ENCODE measurements at regions not wholly inside any gene's neighbourhood (a gene's known extent, or its start where the extent isn't known, plus 50 kb on each side); places are given as distances from the start of the nearest gene placed in this dataset.

DNA sequence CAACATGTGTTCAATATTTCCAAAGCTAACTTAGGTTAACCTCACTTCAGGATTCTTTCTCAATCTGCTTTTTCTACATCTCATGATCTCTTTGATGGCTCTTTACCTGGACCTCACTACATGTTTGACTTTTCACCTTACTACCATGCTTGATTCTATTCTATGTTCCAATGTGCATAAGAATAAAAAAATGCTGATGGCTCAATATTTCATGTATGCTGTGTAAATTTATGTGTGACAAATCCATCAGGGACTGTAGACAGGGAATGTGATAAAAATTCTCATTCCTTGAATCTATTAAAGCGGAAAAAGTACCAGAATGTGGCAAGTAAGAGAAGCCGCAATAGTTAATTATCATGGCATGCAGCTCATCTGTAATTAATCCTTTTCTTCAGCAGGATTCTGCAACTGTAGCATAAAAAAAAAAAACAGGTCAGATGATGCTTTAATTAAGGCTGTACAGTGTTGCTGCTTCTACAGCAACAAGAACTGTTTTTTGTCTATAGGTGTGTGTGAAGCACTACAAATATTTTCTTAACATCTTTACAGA lies 276.9 kb upstream of the PRKD1 start:
- intact Hi-C loops (cut with micrococcal nuclease) = no loop called here
- ATAC-seq (no peak), DNase-seq (no peak)

DNA sequence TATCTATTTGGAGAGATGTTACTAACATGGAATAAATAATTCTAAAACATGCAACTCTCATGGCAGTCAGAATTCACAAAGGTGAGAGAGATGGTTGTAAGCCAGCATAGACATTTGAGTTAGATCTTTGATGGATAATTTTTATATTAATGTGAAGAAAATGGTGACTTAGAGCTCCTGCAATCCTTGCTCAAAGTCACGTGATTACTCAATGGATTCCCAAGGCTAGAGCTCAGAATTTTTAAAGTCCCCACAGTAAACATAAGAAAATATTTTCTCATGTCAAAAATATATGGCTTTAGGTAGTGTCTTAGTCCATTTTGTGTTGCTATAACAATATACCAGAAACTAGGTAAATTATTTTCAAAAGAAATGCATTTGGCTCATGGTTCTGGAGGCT lies 281.5 kb upstream of the PRKD1 start:
- ATAC-seq = no peak

DNA sequence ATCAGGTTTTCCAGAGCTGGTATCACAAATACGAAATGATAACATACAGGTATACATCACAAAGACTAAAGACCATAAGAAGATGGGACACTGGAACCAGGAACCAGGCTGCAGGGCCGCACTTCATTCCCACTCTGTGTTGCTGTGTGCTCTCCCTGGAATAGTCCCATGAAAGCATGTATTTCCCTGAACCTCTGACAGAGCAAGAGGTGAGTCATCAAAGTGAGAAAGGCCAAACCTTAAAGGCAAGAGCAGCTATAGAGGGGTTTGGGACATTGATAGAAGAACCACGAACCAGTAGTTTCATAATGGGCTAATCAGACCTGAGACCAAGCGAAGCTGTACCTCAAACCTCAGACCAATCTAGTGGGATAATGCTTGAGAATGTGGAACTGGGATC lies 283.0 kb upstream of the PRKD1 start:
- intact Hi-C loops (cut with micrococcal nuclease) = loop anchor here (5.0 kb wide), 1 partner anchor 663 kb away; no protein-coding TSS in a partner anchor
- ATAC-seq (no peak), DNase-seq (no peak)

More for the DNA sequence above, 281.5 kb upstream of the PRKD1 start:
- intact Hi-C loops (cut with micrococcal nuclease) = no loop called here
- DNase-seq = no peak

DNA sequence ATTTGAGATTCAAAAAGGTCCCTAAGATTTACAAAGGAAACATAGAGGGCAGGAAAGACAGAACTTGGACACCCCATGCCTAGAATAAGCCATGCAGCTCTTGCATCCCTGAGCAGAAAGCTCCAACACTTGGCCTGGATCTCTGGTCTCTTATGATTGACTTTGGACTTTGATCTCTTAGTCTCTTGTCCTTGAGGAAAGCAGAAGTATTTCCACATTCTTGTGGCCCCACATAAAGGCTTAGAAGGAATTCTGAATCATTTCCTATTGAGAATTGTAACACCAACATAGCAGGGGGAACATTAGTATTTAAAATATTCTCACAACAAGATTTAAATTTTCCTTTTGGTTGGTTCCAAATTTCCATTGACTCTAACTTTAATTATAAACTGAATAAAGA lies 283.7 kb upstream of the PRKD1 start:
- ATAC-seq (no peak), DNase-seq (no peak)

DNA sequence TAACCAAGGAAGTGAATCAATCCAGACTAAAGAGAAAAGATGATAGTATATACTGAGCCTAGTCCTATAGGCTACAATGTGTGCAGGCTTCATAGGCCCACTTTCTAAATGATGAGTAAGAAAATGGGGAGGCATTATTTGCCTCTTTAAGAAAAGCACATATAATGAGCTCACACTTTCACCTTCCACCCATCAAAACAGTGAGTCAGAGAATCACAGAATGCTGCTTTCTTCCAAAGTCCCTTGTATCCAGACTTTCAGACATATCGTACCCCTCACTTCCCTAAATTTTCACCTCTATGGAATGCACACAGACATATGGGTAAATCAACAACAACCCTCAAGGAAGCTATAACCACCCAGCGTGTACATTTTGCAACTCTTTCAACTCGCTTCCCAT lies 286.4 kb upstream of the PRKD1 start:
- intact Hi-C loops (cut with micrococcal nuclease) = loop anchor here (5.0 kb wide), 1 partner anchor 667 kb away; no protein-coding TSS in a partner anchor
- DNase-seq (no peak), ATAC-seq (no peak)

More for the DNA sequence above, 283.7 kb upstream of the PRKD1 start:
- intact Hi-C loops (cut with micrococcal nuclease) = loop anchor here (5.0 kb wide), 1 partner anchor 664 kb away; no protein-coding TSS in a partner anchor

DNA sequence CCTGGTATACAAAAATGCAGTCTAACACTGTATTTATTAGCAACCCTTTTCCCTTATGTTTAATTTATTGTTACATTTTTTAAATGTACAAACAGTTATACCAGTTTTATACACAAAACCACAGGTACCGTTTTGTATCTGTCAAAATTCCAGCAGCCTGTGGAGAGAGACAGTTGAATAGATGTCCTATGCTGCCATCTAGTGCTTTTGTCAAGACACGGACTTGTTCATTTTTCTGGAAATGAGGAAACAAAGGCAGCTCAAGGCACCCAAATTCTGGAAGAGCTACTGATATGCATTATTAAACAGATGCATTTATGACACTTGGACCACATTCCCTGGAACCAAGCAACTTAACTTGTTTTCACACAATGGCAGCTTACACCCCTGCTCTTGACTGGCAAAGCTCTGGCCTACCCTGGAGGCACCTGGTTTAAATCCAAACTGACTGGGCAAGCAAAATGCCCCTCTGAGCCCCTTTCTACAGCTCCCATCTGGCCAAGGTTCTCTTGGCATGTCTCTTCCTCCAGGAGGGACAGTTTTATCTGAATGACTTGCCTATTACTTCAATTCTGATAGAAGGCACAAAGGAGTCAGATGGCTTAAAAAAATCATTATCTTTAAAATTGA lies 286.9 kb upstream of the PRKD1 start:
- no peak for DNase-seq
- intact Hi-C loops (cut with micrococcal nuclease) = loop anchor here (5.0 kb wide), 2 partner anchors 667 to 1462 kb away; no protein-coding TSS in a partner anchor
- ATAC-seq = peak; percentile 31

DNA sequence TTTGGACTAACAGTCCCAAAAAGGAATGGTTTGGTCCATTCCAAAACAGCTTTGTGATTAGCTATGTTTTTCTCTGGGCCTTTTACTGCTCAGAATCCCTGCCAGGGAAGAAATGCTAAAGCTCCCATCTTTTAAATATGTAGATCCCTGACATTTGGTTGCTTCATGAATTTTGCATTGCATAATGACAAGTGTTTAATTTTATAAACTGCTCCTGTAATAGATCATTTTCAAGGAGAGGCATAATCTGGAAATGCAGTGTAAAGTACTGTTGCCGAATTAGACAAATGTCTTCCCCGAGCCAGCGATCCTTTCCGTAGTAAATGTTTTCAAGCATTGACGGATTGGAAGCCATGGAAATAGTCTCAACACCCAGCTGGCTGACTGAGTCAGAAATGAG lies 291.3 kb upstream of the PRKD1 start:
- intact Hi-C loops (cut with micrococcal nuclease) = loop anchor here (5.0 kb wide), 1 partner anchor 1467 kb away; no protein-coding TSS in a partner anchor
- no peak for DNase-seq
- no peak for ATAC-seq

DNA sequence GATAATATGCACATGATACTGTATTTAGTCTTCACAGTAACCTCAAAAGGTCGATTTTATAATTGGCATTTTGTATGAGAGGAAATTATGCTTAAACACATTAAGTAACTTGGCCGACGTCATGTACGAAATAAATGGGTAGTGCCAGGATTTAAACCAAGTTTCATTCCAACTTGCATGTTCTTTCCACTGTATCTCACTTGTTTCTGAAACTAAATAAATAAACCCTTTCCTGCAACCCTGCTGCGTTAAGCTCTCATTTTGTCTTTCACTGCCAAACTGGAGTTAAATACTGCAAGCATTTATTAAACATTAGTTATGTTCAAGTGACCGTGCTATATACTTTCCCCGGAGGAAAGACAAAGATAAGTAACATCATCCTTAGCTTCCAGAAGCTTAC lies 293.9 kb upstream of the PRKD1 start:
- no peak for DNase-seq
- intact Hi-C loops (cut with micrococcal nuclease) = no loop called here
- no peak for ATAC-seq

DNA sequence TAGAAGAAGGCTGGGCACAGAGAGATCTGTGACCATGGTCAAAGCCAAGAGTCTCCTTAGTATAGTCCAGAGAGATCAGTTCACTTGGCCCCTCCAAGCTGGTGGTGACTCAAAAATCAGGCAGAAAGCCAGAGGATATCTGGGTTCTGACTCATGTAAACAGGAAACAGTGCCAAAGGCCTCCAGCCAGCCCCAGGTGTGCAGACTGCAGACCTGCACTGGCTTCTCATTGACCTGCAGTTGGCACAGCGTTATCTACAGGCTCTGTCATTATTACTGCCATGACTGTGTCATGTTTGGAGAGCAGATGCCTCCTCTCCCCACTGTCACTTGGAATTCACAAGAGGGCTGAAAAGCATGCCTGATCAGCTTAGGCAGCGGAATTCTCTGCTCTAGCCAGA lies 295.7 kb upstream of the PRKD1 start:
- ATAC-seq (peak; percentile 78), DNase-seq (peak; percentile 60)
- intact Hi-C loops (cut with micrococcal nuclease) = no loop called here

DNA sequence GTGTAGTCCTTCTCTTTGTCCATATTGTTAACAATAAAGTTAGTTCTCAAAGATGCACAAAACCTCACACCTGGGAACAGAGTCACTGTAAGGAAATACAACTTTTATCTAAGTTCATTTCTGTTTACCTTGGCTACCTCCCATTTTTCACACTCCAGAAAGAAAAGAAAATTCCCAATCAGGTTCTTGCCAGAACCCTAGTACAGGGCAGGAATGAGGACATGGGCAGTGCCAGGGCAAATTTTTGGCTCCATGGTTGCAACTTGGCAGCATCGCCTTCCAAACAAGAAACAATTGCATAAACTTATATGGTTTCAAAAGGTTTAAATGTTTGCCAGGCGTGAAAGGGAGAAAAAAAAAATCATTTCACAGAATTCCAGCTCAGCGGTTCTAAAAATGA lies 296.3 kb upstream of the PRKD1 start:
- intact Hi-C loops (cut with micrococcal nuclease) = no loop called here
- DNase-seq (no peak), ATAC-seq (peak; percentile 25)

DNA sequence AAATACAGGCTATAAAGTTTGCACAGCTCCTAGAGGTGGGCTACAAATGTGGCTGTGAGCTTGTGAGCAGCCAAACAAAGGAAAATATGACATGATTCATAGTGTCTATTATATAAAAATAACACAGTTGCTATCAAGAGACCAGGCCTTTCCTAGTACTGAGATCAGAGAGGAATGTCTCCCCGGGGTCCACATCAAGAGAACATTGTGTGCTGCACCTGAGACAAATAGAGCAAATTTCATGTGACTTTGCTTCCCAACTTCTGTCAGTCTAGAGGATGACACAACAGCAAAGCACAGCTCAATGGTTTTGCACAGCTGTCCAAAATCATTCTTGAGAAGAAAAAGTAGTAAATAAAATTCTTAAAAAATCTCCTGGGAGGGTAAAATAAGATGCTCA lies 297.5 kb upstream of the PRKD1 start:
- DNase-seq (no peak), ATAC-seq (peak; percentile 60)
- intact Hi-C loops (cut with micrococcal nuclease) = no loop called here

DNA sequence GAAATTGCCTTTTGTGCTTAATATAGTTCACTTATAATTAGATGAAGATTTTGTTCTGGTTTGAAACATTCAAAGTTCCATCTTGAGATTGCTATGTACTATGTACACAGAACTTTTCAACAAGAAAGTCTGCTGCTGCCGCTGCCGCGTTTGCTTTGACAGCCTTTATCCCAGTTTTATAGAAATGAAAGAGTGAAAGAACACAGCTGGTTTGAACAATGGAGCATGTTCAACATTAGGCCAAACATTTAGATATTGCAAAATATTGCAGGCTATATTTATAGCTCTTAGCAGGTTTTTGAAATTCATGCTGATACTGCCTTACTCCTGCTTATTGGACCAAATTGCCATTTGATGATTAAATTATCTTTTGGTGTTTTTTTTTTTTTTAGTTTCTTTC lies 299.8 kb upstream of the PRKD1 start:
- DNase-seq = peak; percentile 70
- ATAC-seq = peak; percentile 67
- intact Hi-C loops (cut with micrococcal nuclease) = no loop called here

DNA sequence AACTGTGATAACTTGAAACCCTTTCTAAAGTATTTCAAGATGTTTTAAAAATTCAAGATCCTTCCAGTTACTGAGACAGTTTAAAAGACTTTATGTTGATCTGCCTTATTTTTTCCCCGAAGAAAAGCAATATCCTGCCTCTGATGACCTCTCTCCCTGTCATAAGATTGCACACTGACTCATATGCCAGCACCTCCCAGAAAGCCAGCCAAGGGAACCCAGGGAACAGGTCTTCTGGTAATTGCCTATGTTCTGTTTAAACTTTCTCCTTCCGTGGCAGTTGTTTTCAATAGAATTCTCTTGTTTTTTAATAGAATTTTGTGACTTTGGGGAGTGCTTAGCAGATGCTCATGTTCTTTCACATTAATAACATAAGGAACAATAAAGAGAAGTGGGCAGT lies 300.2 kb upstream of the PRKD1 start:
- intact Hi-C loops (cut with micrococcal nuclease) = no loop called here
- peak; percentile 44 for ATAC-seq
- DNase-seq = no peak

DNA sequence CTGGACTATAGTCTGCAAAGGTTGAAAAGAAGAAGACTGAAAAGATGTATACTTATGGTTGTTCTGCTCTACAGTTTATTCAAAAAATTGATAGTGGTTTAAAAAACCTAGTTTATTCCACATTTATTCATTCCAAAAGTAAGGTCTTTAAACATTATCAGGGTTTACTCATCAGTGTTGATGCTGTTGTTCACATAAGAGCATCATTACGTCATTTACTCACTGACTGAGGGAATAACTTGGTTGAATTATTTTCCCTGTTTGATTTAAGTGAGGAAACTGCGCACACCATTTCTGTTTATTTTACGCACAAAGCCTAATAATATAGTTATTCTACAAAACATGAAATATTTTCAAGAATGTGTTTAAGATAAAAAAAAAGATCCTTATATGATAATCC lies 303.1 kb upstream of the PRKD1 start:
- no peak for ATAC-seq

DNA sequence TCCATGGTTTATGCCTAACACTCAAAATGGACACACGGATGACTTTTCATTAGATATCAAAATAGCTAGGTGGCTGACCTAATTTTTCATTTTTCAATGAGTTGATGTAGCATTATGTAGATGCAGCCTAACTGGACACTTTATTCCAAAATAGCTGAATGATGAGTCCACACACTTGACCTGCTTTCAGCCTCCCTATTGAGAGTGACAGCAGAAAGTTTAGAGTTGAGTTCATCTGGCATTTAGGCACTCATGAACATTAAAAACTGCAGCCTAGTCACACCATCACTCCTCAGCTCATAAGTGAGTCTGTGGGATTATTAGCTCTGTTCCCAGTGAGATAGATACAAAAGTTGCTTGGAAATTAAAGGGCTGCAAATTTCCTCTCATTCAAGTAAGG lies 307.3 kb upstream of the PRKD1 start:
- no peak for ATAC-seq
- no peak for DNase-seq
- intact Hi-C loops (cut with micrococcal nuclease) = no loop called here

More for the DNA sequence above, 303.1 kb upstream of the PRKD1 start:
- intact Hi-C loops (cut with micrococcal nuclease) = no loop called here
- DNase-seq = no peak

DNA sequence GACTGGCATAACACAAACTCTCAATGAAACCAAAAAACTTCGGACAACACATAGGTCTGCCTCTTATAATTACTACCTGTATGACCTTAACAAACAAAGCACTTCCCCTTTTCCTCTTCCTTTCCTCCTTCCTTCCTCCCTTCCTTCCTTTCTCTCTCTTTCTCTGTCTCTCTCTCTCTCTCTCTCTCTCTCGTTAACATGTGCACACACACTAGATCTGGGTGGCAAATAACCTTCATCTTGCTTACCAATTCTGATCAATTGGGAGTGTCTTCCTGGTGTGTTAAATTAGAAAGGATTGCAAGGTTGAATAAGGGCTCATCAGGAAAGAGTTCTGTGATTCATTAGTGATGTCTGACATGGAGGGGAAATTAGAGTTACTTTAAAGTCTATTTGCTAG lies 307.8 kb upstream of the PRKD1 start:
- no peak for ATAC-seq
- intact Hi-C loops (cut with micrococcal nuclease) = no loop called here
- DNase-seq = no peak

DNA sequence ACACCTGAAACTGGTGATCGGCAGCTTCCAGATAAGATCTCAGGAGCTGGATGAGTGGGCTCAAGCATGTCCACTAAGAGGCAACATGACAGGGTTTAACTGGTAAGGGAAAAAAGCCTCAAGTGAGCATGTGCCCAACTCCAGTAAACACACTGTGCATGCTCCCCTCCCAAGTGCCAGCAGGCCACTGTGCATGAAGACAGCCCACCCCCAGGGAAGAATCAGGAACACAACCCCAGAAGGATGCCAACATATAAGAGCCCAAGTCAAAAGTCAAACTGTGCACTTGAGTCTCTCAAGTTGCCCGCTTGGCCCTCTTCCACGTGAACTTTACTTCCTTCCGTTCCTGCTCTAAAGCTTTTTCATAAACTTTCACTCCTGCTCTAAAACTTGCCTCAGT lies 311.3 kb upstream of the PRKD1 start:
- intact Hi-C loops (cut with micrococcal nuclease) = no loop called here
- ATAC-seq = no peak

DNA sequence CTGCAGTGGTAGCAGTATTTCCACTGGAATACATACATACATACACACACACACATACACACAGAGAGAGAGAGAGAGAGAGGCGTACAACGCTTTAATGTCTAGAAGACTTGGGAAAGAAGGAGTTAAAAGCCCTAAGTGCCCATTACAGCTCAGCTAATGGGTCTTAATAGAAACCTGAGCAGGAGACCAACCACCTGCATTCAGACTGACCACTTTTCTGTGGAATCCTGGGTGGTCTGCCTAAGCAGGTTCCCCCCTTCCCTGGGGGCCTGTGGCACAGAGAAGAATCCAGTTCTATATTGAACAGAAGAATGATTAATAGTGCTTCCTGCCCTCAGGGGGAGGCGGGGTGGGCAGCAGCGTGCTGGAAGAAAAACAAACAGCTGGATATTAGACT lies 312.4 kb upstream of the PRKD1 start:
- intact Hi-C loops (cut with micrococcal nuclease) = no loop called here
- ATAC-seq (no peak), DNase-seq (no peak)

More for the DNA sequence above, 311.3 kb upstream of the PRKD1 start:
- no peak for DNase-seq

DNA sequence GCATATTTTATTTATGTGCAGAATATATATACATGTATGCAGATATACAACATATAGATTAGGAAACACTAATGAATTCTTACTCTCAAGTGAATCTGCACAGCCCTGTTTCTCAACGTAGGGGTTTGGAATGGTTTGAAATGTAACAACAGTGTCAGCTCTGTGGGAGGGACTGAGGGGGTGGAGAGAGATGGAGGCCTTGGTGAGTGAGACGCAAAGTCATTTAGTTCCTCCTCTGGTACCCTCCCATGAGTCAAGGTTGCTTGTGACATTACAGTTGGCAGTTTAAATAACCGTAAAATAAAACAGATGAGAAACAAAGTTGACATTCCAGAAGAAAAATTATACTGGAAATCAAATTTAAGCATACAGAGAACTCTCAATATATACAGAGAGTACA lies 313.0 kb upstream of the PRKD1 start:
- intact Hi-C loops (cut with micrococcal nuclease) = no loop called here

DNA sequence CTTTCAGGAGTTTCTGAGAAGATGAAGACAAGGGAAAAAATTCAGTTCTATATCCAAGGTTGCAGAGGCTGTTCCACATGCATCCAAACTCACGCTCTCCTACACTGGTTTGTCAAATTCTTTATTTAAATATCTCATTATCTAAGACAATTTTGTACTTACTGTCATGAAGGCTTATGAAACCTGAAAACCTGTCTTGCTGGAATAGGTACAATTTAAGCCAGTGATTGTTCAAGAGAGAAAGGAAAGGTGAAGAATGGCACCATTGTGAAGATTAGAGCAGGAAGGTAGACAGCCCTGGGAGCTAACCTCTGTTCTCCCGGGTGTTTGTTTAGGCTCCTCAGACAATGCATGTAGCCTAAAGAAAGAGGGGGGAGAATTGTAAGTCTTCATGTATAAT lies 315.1 kb upstream of the PRKD1 start:
- ATAC-seq (no peak), DNase-seq (no peak)
- intact Hi-C loops (cut with micrococcal nuclease) = no loop called here

More for the DNA sequence above, 313.0 kb upstream of the PRKD1 start:
- ATAC-seq (no peak), DNase-seq (no peak)

DNA sequence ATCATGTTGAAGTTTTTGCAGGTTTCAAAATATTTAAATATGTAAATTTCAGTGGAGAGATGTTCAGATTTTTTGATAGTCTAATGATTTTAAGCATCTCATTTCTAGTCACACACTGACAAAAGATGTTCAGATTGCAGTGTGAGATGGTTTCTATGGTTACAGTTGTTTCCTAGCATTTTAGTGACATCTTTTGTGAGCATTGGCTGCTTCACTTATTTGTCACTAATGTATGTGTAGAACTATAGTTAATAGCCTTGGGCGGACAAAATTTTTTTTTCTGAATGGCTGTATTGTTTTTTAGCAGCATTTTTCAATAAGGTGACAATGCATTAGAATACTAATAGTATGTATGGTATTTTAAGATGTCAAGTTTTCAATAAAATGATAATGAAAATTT lies 315.6 kb upstream of the PRKD1 start:
- no peak for ATAC-seq
- DNase-seq = no peak
- intact Hi-C loops (cut with micrococcal nuclease) = no loop called here
